22Rv1 (cell line): ENCODE measurements at regions not wholly inside any gene's neighbourhood (a gene's known extent, or its start where the extent isn't known, plus 50 kb on each side); places are given as distances from the start of the nearest gene placed in this dataset.

Source experiments
- ZFX ChIP-seq: fragments of 450-650 bp; IDR thresholded peaks from 2 replicates; pipeline ENCODE4 v1.6.1; 2017; ENCODE audit warnings: antibody characterized with exemption, borderline replicate concordance
- TF ChIP-seq, protein P1 (sequence below): fragments of 450-650 bp; IDR thresholded peaks from 2 replicates; pipeline ENCODE4 v1.5.1; 2017; ENCODE audit warnings: mild to moderate bottlenecking

DNA sequence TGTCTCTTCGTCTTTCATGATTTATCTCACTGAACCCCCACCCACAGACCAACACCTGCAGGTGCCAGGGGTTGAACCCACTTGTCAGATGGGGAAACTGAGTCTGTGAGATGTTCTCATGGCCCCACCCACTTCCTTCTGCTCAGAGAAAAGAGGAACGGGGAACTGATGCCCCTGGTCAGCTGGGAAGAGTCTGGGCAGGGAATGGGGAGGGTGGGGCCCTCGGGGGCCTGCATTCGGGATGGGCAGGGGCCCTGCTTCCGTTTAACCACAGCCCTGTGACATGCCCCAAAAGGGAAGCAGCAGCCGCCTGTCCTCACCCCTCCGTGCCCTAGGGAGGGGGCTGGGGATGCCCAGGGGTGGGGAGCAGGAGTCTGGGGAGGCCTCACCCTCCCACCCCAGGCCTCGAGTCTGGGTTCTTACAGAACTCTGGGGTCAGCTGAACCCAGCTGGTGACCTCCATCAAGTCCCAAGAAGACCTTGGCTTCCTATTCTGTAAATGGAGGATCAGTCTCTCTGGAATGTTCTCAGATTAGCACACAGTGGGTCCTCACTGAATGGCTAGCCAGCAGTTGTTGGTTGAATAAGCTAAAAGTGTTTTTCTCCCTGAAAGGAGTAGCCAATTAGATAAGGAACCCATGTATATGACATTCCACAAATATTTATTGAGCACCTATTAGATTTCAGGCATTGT is 81.5 kb downstream of the CEBPB start:
- TF ChIP-seq, protein P1, sequence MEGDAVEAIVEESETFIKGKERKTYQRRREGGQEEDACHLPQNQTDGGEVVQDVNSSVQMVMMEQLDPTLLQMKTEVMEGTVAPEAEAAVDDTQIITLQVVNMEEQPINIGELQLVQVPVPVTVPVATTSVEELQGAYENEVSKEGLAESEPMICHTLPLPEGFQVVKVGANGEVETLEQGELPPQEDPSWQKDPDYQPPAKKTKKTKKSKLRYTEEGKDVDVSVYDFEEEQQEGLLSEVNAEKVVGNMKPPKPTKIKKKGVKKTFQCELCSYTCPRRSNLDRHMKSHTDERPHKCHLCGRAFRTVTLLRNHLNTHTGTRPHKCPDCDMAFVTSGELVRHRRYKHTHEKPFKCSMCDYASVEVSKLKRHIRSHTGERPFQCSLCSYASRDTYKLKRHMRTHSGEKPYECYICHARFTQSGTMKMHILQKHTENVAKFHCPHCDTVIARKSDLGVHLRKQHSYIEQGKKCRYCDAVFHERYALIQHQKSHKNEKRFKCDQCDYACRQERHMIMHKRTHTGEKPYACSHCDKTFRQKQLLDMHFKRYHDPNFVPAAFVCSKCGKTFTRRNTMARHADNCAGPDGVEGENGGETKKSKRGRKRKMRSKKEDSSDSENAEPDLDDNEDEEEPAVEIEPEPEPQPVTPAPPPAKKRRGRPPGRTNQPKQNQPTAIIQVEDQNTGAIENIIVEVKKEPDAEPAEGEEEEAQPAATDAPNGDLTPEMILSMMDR, result no peak
- TF ChIP-seq ZFX, result no peak
